Astrocyte of the cerebellum (primary cell): ENCODE measurements at regions not wholly inside any gene's neighbourhood (a gene's known extent, or its start where the extent isn't known, plus 50 kb on each side); places are given as distances from the start of the nearest gene placed in this dataset.

Experiments used
- DNase-seq: peaks from one replicate; pipeline ENCODE4 v3.0.0-alpha.2; 2011; ENCODE audit warnings: low read depth
- H3K4me3 ChIP-seq: 2 replicates; pipeline ENCODE4 v1.5.1; 2011; ENCODE audit warnings: mild to moderate bottlenecking, low read depth, low read length, moderate library complexity
- in situ Hi-C: cut with HindIII; loops from 2 replicates; pipeline ENCODE4 v1.10.0; 2017; ENCODE audit warnings: low sequenced_read_pairs
- TF ChIP-seq, protein P1 (sequence below): IDR thresholded peaks from 2 replicates; pipeline ENCODE4 v1.5.1; 2012; ENCODE audit warnings: low read length, low read depth, moderate library complexity, mild to moderate bottlenecking; ENCODE audit errors: missing control alignments

DNA sequence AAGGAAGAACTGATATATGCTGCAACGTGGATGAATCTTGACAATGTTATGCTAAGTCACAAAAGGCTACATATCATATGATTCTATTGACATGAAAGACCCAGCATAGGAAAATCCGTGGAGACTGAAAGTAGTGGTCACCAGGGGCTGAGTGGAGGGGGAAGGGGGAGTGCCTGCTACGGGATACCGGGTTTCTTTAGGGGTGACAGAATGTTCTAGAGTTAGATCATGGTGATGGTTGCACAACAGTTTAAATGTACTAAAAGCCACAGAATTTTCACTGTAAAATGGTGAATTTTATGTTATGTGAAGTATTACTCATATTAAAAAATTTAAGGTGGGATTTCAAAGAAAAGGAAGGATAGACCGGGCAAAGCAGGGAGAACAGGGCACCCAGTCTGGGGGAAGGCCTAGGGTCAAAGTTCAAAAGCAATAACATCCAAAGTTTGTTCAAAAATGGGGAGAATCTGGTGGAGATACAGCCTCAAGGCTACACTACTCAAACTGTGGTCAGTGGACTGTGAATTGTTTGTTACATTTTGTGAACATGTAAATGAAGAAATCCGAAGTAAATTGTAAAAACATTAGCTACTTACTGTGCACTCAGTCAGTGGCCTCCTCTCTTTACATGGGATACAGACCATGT, 74.2 kb upstream of the FNDC3B start:
- TF ChIP-seq, protein P1, sequence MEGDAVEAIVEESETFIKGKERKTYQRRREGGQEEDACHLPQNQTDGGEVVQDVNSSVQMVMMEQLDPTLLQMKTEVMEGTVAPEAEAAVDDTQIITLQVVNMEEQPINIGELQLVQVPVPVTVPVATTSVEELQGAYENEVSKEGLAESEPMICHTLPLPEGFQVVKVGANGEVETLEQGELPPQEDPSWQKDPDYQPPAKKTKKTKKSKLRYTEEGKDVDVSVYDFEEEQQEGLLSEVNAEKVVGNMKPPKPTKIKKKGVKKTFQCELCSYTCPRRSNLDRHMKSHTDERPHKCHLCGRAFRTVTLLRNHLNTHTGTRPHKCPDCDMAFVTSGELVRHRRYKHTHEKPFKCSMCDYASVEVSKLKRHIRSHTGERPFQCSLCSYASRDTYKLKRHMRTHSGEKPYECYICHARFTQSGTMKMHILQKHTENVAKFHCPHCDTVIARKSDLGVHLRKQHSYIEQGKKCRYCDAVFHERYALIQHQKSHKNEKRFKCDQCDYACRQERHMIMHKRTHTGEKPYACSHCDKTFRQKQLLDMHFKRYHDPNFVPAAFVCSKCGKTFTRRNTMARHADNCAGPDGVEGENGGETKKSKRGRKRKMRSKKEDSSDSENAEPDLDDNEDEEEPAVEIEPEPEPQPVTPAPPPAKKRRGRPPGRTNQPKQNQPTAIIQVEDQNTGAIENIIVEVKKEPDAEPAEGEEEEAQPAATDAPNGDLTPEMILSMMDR: no peak
- DNase-seq: no peak
- in situ Hi-C loops: no loop called here
- no peak overlapping the region for H3K4me3 ChIP-seq

DNA sequence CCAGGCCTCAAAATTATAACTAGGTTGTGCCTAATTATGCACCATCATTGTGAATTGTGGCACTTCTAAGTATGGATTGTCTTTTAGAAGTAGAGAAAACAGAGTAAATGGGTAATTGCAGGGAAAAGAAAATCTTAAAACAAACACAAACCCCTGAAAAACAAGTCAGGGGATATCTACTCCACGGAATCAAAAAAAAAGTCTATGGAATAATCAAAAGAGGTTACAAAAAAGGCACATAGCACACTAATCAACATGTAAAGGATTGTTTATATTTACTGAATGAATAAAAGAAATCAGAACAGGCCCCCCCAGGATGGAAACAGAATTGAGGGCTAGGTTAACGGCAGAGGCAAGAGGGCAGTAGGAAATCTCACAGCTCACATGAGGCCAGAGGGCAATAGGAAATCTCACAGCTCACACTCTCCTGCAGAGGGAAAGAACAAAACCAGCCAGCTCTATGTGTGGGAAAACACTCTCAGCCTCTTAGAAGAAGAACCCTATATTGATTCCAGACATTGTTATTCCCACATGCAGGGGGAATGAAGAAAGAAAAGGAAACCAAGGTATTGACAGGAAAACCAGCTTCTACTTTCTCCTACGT, 72.7 kb upstream of the FNDC3B start:
- in situ Hi-C loops: no loop called here
- no peak for DNase-seq
- H3K4me3 ChIP-seq: no peak overlapping the region
- TF ChIP-seq, protein P1: no peak

DNA sequence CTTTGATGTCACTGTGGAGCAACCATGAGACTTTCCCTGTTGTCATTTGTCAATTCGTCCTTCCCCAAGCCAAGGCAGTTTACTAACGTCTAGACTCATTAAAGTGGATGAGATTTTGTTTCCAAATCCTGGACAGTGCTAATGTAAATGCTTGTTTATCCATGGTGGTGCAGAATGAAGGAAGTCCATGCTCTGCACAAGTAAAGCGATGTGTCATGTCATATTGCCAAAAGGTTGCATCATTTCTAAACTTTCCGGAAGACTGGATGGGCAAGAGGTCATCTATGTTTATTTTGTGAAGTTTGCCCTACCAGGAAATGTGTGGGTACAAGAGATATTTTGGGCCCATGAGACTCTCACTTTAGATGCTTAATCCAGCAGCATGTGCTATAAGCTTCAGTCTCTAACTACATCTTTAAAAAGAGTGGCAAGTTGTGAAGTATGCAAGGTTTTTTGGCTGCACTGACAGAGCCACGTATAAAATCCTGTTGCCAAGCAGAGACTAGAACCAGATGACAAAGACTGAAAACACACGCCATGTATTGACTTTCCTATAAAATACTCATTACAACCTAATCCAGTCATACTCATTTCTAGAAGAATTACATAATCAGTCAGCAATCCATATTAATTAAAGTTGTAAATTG, 72.1 kb upstream of the FNDC3B start:
- in situ Hi-C loops: no loop called here
- no peak overlapping the region for H3K4me3 ChIP-seq
- peak; percentile 43 for DNase-seq
- TF ChIP-seq, protein P1: no peak

DNA sequence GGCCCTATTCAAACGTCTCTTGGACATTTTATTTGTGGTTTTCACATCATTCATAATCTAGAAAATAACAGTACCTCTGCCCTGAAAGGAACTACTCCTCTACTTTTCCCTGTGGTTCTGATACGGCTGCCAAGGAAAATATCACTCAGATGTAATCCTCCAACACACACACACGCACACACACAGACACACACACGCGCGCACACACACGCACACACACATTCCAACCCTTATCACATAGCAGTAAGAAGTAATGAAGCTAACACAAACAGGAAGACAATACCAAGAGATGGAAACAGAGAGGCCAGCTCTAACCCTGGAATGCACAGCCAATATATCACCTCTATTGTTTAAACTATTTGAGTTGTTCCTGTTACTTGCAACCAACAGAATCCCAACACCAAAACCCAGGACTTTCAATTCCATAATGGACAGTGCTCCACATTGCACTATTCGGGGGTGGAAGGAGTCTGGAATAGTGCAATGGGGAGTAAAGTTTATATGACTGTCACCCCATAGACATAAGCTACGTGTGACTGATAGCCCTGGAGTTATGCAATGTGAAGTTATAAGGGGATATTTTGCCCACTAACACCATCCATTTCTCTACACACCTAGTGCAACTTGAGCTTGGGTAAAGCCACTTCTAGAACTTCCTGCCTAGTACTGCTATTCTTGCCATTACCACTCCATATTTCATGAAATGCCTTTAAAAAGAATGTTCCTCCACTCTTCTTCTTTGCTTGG, 71.3 kb upstream of the FNDC3B start:
- DNase-seq: peak; percentile 79
- in situ Hi-C loops: no loop called here
- H3K4me3 ChIP-seq: no peak overlapping the region
- TF ChIP-seq, protein P1: no peak

DNA sequence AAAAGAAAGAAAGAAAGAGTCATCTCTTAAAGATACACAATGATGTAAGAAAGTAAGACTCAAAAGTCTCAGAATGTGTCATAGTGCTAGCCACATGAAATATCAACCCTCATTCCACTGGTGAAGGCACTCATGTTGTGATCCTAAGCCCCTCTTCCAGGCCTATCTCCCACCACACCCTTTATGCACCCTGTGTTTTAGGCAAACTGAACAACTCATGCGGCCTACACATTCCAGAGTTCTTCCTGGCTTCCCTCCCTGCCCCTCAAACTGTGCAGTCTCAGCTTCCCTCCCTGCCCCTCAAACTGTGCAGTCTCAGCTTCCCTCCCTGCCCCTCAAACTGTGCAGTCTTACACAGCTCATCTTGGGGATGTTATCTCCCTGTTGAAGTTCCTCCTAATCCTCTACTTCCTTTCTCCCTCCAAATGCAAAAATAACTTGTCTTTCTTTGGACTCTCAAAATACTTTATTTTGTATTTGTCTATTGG, 69.0 kb upstream of the FNDC3B start:
- in situ Hi-C loops: no loop called here
- TF ChIP-seq, protein P1: no peak
- DNase-seq: no peak
- H3K4me3 ChIP-seq: no peak overlapping the region

DNA sequence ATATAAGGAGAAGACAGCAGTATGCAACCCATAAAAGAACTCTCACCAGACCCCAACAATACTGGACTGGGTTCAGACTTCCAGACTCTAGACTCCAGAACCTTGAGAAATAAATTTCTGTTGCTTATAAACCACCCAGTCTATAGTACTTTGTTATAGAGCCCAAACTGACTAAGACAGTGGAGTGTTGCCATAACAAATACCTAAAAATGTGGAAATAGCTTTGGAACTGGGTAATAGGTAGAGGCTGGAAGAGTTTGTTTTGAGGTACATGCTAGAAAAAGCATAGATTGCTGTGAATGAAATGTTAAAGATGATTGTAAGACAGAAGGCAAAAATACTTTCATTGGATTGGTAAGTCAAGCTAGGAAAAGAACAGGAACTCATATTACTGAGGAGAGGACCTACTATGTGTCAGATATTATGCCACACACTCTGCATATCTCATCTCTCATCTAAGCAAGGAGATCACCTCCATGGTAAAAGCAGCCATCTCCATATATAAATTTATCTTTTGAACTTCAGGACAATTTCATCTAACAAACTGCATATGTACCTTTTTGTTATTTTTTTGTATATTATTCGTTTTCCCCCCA, 67.4 kb upstream of the FNDC3B start:
- TF ChIP-seq, protein P1: no peak

More for the DNA sequence above, 67.4 kb upstream of the FNDC3B start:
- in situ Hi-C loops: no loop called here
- no peak for DNase-seq
- no peak overlapping the region for H3K4me3 ChIP-seq
